ENCODE measurements at regions not wholly inside any gene's neighbourhood (a gene's known extent, or its start where the extent isn't known, plus 50 kb on each side); places are given as distances from the start of the nearest gene placed in this dataset.

DNA sequence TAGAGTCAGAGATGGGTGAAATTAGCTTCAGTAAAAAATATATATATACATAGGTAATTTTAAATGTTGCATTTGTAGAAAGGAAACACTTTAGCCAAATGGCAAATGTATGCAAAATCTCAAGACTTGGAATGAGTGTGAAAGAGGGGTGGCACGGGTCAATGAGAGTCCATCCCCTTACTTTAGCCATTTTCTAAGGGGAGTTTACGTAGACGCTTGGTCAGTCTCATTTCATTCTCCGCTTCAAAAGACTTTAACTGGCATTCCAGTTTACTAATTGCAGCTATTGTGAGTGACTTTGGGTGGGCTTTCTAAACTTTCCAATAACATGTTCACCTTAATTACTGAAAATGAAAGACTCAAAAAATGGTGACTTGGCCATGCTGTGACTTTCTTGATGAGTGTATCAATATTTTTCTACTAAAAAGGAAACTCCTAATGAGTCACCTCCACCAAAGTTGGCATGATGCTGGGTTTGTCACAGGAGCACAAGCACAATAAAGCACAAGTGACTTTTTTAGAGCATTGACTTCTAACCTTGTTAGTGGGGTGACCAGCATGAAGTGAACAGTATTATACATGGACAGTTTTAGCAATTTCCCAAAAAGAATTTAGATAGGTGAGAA, 356.0 kb upstream of the RASGEF1B start:
- H3K9ac ChIP-seq (ENCODE audit: low read length): no peak overlapping the region
- no CpG with 5 or more reads among the region's 4 CpGs for WGBS (ENCODE audit: insufficient coverage)
- CTCF ChIA-PET: interaction anchor here (0.9 to 1.3 kb wide), 2 partner anchors 16 to 17 kb away, joined by 3 read pairs; no protein-coding TSS in a partner anchor

DNA sequence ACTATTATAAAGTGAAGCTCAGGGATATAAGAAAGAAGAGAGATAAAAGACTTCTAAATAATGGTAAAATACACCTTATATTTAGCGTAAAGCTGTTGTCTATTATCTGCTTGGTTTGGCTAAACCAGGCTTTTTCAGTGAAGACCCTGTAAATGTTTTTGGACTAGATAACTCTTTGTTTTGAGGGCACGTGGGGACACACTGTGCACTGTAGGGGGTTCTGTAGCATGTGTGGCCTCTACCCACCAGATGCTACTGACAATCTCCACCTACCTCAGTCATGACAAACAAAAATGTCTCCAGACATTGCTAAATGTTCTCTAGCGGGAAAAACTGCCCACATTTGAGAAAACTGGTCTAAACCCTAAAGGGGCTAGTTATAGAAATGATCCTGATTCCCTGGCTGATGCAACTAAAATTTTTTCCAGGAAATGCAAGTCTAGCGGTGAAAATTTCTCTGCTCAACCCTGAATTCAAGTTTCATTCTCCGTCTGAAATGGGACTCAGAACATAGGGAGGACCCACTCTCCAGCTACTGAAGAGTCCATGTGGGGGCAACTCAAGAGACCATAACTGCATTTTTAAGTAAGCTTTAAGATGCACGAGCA, 355.2 kb upstream of the RASGEF1B start:
- H3K79me2 ChIP-seq (ENCODE audit: control insufficient read depth, insufficient read depth, low read length): no peaks in the 10 kb centered on the region
- H4K20me1 ChIP-seq (ENCODE audit: control insufficient read depth, insufficient read depth, low read length, poor library complexity, severe bottlenecking): no peaks in the 10 kb centered on the region
- no peaks in the 10 kb centered on the region for H3K27me3 Mint-ChIP-seq
- H3K27me3 ChIP-seq (replicated peaks in 1 of 4; ENCODE audit: control extremely low read depth in 1 of 4, control insufficient read depth in 3 of 4, insufficient read depth in 4 of 4, low read length in 3 of 4): no peaks in the 10 kb centered on the region
- no peak overlapping the region for H3K27ac ChIP-seq (ENCODE audit: low read length in 2 of 2)
- H3K4me1 Mint-ChIP-seq: peaks cover 3% of the 10 kb centered on the region
- no peak overlapping the region for H3K4me3 Mint-ChIP-seq
- intact Hi-C loops (cut with micrococcal nuclease): no loop called here
- H3K4me2 ChIP-seq (replicated peaks; ENCODE audit: low read depth, low read length, poor library complexity, severe bottlenecking): no peak overlapping the region
- ATAC-seq (ENCODE audit: low read depth) (no peak), DNase-seq (no peak)
- no peak overlapping the region for H3K9ac ChIP-seq (ENCODE audit: low read length)
- 44% methylated on average over 2 of the region's 6 CpGs for WGBS (ENCODE audit: insufficient coverage)
- H3K4me3 ChIP-seq (ENCODE audit: control extremely low read depth in 1 of 5, extremely low read depth in 1 of 5, insufficient read depth in 1 of 5, low read depth in 2 of 5, low read length in 4 of 5): no peak overlapping the region
- H2AFZ ChIP-seq (ENCODE audit: insufficient read depth, low read depth, low read length, poor library complexity, severe bottlenecking): no peak overlapping the region
- H3K27ac Mint-ChIP-seq: no peak overlapping the region
- H3K9me3 ChIP-seq (ENCODE audit: control extremely low read depth in 1 of 3, control insufficient read depth in 2 of 3, insufficient read depth in 1 of 3, low read length in 2 of 3): no peaks in the 10 kb centered on the region
- H3K36me3 ChIP-seq (replicated peaks in 1 of 2; ENCODE audit: control extremely low read depth in 1 of 2, control insufficient read depth in 1 of 2, extremely low read depth in 1 of 2, insufficient read depth in 2 of 2, low read length in 1 of 2): no peaks in the 10 kb centered on the region
- ChIA-PET POLR2A (no interaction called here), CTCF (interaction anchor here (1.3 kb wide), 1 partner anchor 18 kb away, joined by 3 read pairs; no protein-coding TSS in a partner anchor)
- TF ChIP-seq, protein P1, sequence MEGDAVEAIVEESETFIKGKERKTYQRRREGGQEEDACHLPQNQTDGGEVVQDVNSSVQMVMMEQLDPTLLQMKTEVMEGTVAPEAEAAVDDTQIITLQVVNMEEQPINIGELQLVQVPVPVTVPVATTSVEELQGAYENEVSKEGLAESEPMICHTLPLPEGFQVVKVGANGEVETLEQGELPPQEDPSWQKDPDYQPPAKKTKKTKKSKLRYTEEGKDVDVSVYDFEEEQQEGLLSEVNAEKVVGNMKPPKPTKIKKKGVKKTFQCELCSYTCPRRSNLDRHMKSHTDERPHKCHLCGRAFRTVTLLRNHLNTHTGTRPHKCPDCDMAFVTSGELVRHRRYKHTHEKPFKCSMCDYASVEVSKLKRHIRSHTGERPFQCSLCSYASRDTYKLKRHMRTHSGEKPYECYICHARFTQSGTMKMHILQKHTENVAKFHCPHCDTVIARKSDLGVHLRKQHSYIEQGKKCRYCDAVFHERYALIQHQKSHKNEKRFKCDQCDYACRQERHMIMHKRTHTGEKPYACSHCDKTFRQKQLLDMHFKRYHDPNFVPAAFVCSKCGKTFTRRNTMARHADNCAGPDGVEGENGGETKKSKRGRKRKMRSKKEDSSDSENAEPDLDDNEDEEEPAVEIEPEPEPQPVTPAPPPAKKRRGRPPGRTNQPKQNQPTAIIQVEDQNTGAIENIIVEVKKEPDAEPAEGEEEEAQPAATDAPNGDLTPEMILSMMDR (IDR thresholded peaks at IDR 0.05): no peak
- TF ChIP-seq EZH2 (IDR thresholded peaks at IDR 0.05; ENCODE audit: borderline replicate concordance, insufficient read depth, low read depth, low read length, poor library complexity, severe bottlenecking): no peak
- H3K9me3 Mint-ChIP-seq (ENCODE audit: insufficient read depth): no peaks in the 10 kb centered on the region
- no peaks in the 10 kb centered on the region for H3K4me1 ChIP-seq (ENCODE audit: control insufficient read depth in 2 of 2, insufficient read depth in 2 of 2, low read length in 2 of 2)

More for the DNA sequence above, 356.0 kb upstream of the RASGEF1B start:
- no peaks in the 10 kb centered on the region for H3K36me3 ChIP-seq (replicated peaks in 1 of 2; ENCODE audit: control extremely low read depth in 1 of 2, control insufficient read depth in 1 of 2, extremely low read depth in 1 of 2, insufficient read depth in 2 of 2, low read length in 1 of 2)
- intact Hi-C loops (cut with micrococcal nuclease): no loop called here
- H2AFZ ChIP-seq (ENCODE audit: insufficient read depth, low read depth, low read length, poor library complexity, severe bottlenecking): no peak overlapping the region
- ATAC-seq (ENCODE audit: low read depth): no peak
- no peak overlapping the region for H3K27ac ChIP-seq (ENCODE audit: low read length in 2 of 2)
- H3K4me2 ChIP-seq (replicated peaks; ENCODE audit: low read depth, low read length, poor library complexity, severe bottlenecking): no peak overlapping the region
- Mint-ChIP-seq H3K4me1 (peaks cover 3% of the 10 kb centered on the region), H3K9me3 (ENCODE audit: insufficient read depth) (no peaks in the 10 kb centered on the region), H3K4me3 (no peak overlapping the region), H3K27ac (no peak overlapping the region), H3K27me3 (no peaks in the 10 kb centered on the region)
- H3K27me3 ChIP-seq (replicated peaks in 1 of 4; ENCODE audit: control extremely low read depth in 1 of 4, control insufficient read depth in 3 of 4, insufficient read depth in 4 of 4, low read length in 3 of 4): no peaks in the 10 kb centered on the region
- no peaks in the 10 kb centered on the region for H3K9me3 ChIP-seq (ENCODE audit: control extremely low read depth in 1 of 3, control insufficient read depth in 2 of 3, insufficient read depth in 1 of 3, low read length in 2 of 3)
- DNase-seq: no peak
- H4K20me1 ChIP-seq (ENCODE audit: control insufficient read depth, insufficient read depth, low read length, poor library complexity, severe bottlenecking): no peaks in the 10 kb centered on the region
- no peaks in the 10 kb centered on the region for H3K79me2 ChIP-seq (ENCODE audit: control insufficient read depth, insufficient read depth, low read length)
- no peaks in the 10 kb centered on the region for H3K4me1 ChIP-seq (ENCODE audit: control insufficient read depth in 2 of 2, insufficient read depth in 2 of 2, low read length in 2 of 2)
- H3K4me3 ChIP-seq (ENCODE audit: control extremely low read depth in 1 of 5, extremely low read depth in 1 of 5, insufficient read depth in 1 of 5, low read depth in 2 of 5, low read length in 4 of 5): no peak overlapping the region
- POLR2A ChIA-PET: no interaction called here
- TF ChIP-seq, protein P1 (IDR thresholded peaks at IDR 0.05): no peak
- TF ChIP-seq EZH2 (IDR thresholded peaks at IDR 0.05; ENCODE audit: borderline replicate concordance, insufficient read depth, low read depth, low read length, poor library complexity, severe bottlenecking): no peak
